Stomach (tissue), 8 donors: ENCODE measurements at regions not wholly inside any gene's neighbourhood (a gene's known extent, or its start where the extent isn't known, plus 50 kb on each side); places are given as distances from the start of the nearest gene placed in this dataset.

Experiments used
- DNase-seq, 2 donors: peaks; one replicate each; pipeline versions ENCODE4 v3.0.0 to v3.0.0-alpha.2; 2013 to 2019
- H3K27ac ChIP-seq, 5 donors: fragments of 200-600 bp in 4 of 5; sonication (generic) in 4 of 5; one replicate each; pipeline ENCODE4 v1.5.1; 2013 to 2019; ENCODE audit warnings: mild to moderate bottlenecking in 1 of 5, moderate library complexity in 1 of 5
- H3K27me3 ChIP-seq, 3 donors: fragments of 200-600 bp; sonication (generic); one replicate each; pipeline ENCODE4 v1.5.1; 2017 to 2019; ENCODE audit warnings: mixed run types in 1 of 3
- H3K36me3 ChIP-seq, 4 donors: fragments of 200-600 bp; sonication (generic); 1 replicate in 3 of 4; 2 replicates in 1 of 4; pipeline ENCODE4 v1.5.1; 2016 to 2019
- H3K4me1 ChIP-seq, 4 donors: fragments of 200-600 bp; sonication (generic); one replicate each; pipeline ENCODE4 v1.5.1; 2016 to 2019
- H3K4me3 ChIP-seq, 4 donors: fragments of 200-600 bp; sonication (generic) in 3 of 4; one replicate each; pipeline ENCODE4 v1.5.1; 2016 to 2019; ENCODE audit warnings: mild to moderate bottlenecking in 1 of 4
- H3K9me3 ChIP-seq, 4 donors: fragments of 200-600 bp; sonication (generic); one replicate each; pipeline ENCODE4 v1.5.1; 2016 to 2019
- CTCF ChIP-seq, 7 experiments: fragments of 450-650 bp in 4 of 7; fragments of 200-600 bp in 3 of 7; sonication (generic) in 3 of 7; IDR thresholded peaks; one replicate each; pipeline ENCODE4 v1.5.1; 2016 to 2019; ENCODE audit warnings: antibody characterized with exemption in 7 of 7, control low read depth in 2 of 7, mild to moderate bottlenecking in 1 of 7
- EP300 ChIP-seq: sonication (generic); formaldehyde crosslinking; IDR thresholded peaks from one replicate; pipeline ENCODE4 v1.6.1; 2017; ENCODE audit warnings: antibody characterized with exemption
- POLR2A ChIP-seq, 4 donors: fragments of 450-650 bp; IDR thresholded peaks; one replicate each; pipeline ENCODE4 v1.6.1; 2016; ENCODE audit warnings: antibody characterized with exemption in 4 of 4, control low read depth in 2 of 4, mild to moderate bottlenecking in 1 of 4, moderate library complexity in 1 of 4
- POLR2AphosphoS5 ChIP-seq, 3 donors: sonication (generic); formaldehyde crosslinking; IDR thresholded peaks; one replicate each; pipeline ENCODE4 v1.6.1; 2016; ENCODE audit warnings: antibody characterized with exemption in 3 of 3
- WGBS, 5 donors: extraction: QIAGEN DNeasy Blood & Tissue Kit in 3 of 5; methylation state at CpG; one replicate each; pipeline versions ENCODE4 v1.1.5 to v1.1.7; 2013 to 2018; 5-methylcytosine and 5-hydroxymethylcytosine counted together
- intact Hi-C: fragments of 100-400 bp; cut with DNase I; formaldehyde crosslinking; loops from one replicate; pipeline ENCODE4 v1.15.1; 2023; ENCODE audit warnings: low total_unique reads
- donor health status: healthy with polysubstance abuse.
- donor health status: Bipolar disorder and iron deficiency.
- donor health status: healthy.

- DNase-seq: no peak
Measured at GRCh38 chr10:64102264-64102633, 581.0 kb downstream of the REEP3 start.

GRCh38 chr10:64102916-64103315 lies 581.7 kb downstream of the REEP3 start:
- no peak overlapping the region for H3K4me3 ChIP-seq
- H3K27me3 ChIP-seq: no peaks in the 10 kb centered on the region
- no peaks in the 10 kb centered on the region for H3K4me1 ChIP-seq
- DNase-seq: no peak
- H3K9me3 ChIP-seq: no peaks in the 10 kb centered on the region
- no peak overlapping the region for H3K27ac ChIP-seq
- intact Hi-C loops: no loop called here
- TF ChIP-seq EP300 (no peak), POLR2A (IDR thresholded peaks at IDR 0.05) (no peak), POLR2AphosphoS5 (IDR thresholded peaks at IDR 0.05) (no peak), CTCF (IDR thresholded peaks at IDR 0.05) (no peak)
- H3K36me3 ChIP-seq: no peaks in the 10 kb centered on the region
- 78 to 88% (median 88%) methylated on average over 2 of the region's 2 CpGs for WGBS, 5 donors

More at GRCh38 chr10:64102264-64102633, 581.0 kb downstream of the REEP3 start:
- Histone ChIP-seq H3K27me3 (no peaks in the 10 kb centered on the region), H3K27ac (no peak overlapping the region), H3K4me1 (no peaks in the 10 kb centered on the region), H3K36me3 (no peaks in the 10 kb centered on the region), H3K4me3 (no peak overlapping the region), H3K9me3 (no peaks in the 10 kb centered on the region)
- intact Hi-C loops: no loop called here
- 77 to 89% (median 86%) methylated on average over 1 of the region's 1 CpG for WGBS, 5 donors
- TF ChIP-seq POLR2A (IDR thresholded peaks at IDR 0.05) (no peak), POLR2AphosphoS5 (IDR thresholded peaks at IDR 0.05) (no peak), EP300 (no peak), CTCF (IDR thresholded peaks at IDR 0.05) (no peak)

GRCh38 chr10:64103750-64104470 lies 582.7 kb downstream of the REEP3 start:
- WGBS, 5 donors: 65 to 77% (median 77%) methylated on average over 6 of the region's 6 CpGs
- no peaks in the 10 kb centered on the region for H3K4me1 ChIP-seq
- H3K9me3 ChIP-seq: no peaks in the 10 kb centered on the region
- DNase-seq: no peak
- no peaks in the 10 kb centered on the region for H3K27me3 ChIP-seq
- TF ChIP-seq EP300: no peak
- TF ChIP-seq POLR2AphosphoS5 (IDR thresholded peaks at IDR 0.05): no peak
- intact Hi-C loops: no loop called here
- no peak overlapping the region for H3K27ac ChIP-seq
- no peaks in the 10 kb centered on the region for H3K36me3 ChIP-seq
- H3K4me3 ChIP-seq: no peak overlapping the region

GRCh38 chr10:64109926-64110495 lies 588.8 kb downstream of the REEP3 start:
- H3K4me3 ChIP-seq: no peak overlapping the region
- no peaks in the 10 kb centered on the region for H3K27me3 ChIP-seq
- intact Hi-C loops: no loop called here
- no peak for DNase-seq
- H3K9me3 ChIP-seq: no peaks in the 10 kb centered on the region
- TF ChIP-seq POLR2AphosphoS5 (IDR thresholded peaks at IDR 0.05) (no peak), POLR2A (IDR thresholded peaks at IDR 0.05) (no peak)
- 71 to 92% (median 82%) methylated on average over 1 of the region's 1 CpG for WGBS, 5 donors
- H3K4me1 ChIP-seq: no peaks in the 10 kb centered on the region
- no peak overlapping the region for H3K27ac ChIP-seq
- H3K36me3 ChIP-seq: no peaks in the 10 kb centered on the region

- no peaks in the 10 kb centered on the region for H3K9me3 ChIP-seq
- no peaks in the 10 kb centered on the region for H3K27me3 ChIP-seq
- no peaks in the 10 kb centered on the region for H3K4me1 ChIP-seq
- intact Hi-C loops: no loop called here
- H3K27ac ChIP-seq: no peak overlapping the region
- no peak overlapping the region for H3K4me3 ChIP-seq
- TF ChIP-seq EP300 (no peak), POLR2A (IDR thresholded peaks at IDR 0.05) (no peak), CTCF (IDR thresholded peaks at IDR 0.05) (no peak), POLR2AphosphoS5 (IDR thresholded peaks at IDR 0.05) (no peak)
- no peak for DNase-seq
- H3K36me3 ChIP-seq: no peaks in the 10 kb centered on the region
- 51 to 66% (median 65%) methylated on average over 2 of the region's 2 CpGs for WGBS, 5 donors
Measured at GRCh38 chr10:64112701-64113355, 591.6 kb downstream of the REEP3 start.
